ENCODE measurements at regions not wholly inside any gene's neighbourhood (a gene's known extent, or its start where the extent isn't known, plus 50 kb on each side); places are given as distances from the start of the nearest gene placed in this dataset.

DNA sequence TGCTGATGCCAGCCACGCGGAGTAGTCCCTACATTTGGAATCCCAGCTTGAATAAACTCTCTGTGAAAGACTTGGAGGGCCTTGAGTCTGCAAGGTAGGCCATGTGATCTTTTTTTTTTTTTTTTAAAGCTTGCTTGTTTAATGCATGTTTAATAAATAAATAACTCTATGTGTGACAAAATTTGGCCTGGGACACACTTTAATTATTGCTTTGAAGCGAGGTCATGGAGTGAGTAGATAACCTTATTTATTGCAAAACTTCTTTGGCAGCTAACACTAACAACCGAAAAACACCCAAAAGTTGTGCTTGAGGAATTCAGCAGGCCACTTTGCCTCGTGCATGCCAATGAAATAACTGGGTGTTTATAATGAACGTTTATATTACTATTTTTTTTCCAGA lies 382.2 kb downstream of the FLRT2 start:
- no peak overlapping the region for H3K4me3 ChIP-seq (replicated peaks in 1 of 3; ENCODE audit: insufficient read depth in 1 of 3, low read depth in 2 of 3, low read length in 3 of 3)
- no peak for DNase-seq (ENCODE audit: low spot score)
- no peak overlapping the region for H3K9ac ChIP-seq (ENCODE audit: insufficient read depth, low read depth, low read length)
- no peaks in the 10 kb centered on the region for H3K27me3 ChIP-seq (ENCODE audit: control insufficient read depth in 1 of 2, insufficient read depth in 2 of 2, low read length in 2 of 2)
- no peaks in the 10 kb centered on the region for H3K79me2 ChIP-seq (ENCODE audit: insufficient read depth, low read length)
- in situ Hi-C loops (cut with HindIII; ENCODE audit: extremely low pct_ligation_motif_present, low pct_unique_long_range_greater_than_20kb) = no loop called here
- no TSS peak for BruUV-seq (replicated peaks)
- no peak for FAIRE-seq
- H3K27ac ChIP-seq (ENCODE audit: extremely low read length, insufficient read depth, low read length) = no peak overlapping the region
- no peaks in the 10 kb centered on the region for H3K4me1 ChIP-seq (ENCODE audit: insufficient read depth, low read length)
- 36% methylated on average over 6 of the region's 6 CpGs for WGBS (ENCODE audit: low lambda C conversion rate)
- H3K36me3 ChIP-seq (replicated peaks in 1 of 2; ENCODE audit: control insufficient read depth in 1 of 2, insufficient read depth in 2 of 2, low read length in 2 of 2) = no peaks in the 10 kb centered on the region
- intact Hi-C loops (cut with micrococcal nuclease; ENCODE audit: unreplicated experiment) = no loop called here
- no peaks in the 10 kb centered on the region for H4K20me1 ChIP-seq (ENCODE audit: insufficient read depth, low read length)
- TF ChIP-seq RFX1 (IDR thresholded peaks at IDR 0.05) = no peak
- TF ChIP-seq ZBTB1 (CRISPR knock-in tag; IDR thresholded peaks at IDR 0.05; ENCODE audit: borderline replicate concordance) = no peak
- no peak for TF ChIP-seq ZNF615 (CRISPR knock-in tag; IDR thresholded peaks at IDR 0.05; ENCODE audit: borderline replicate concordance)
- TF ChIP-seq NBN (conservative IDR thresholded peaks at IDR 0.05) = no peak
- TF ChIP-seq, protein P1, sequence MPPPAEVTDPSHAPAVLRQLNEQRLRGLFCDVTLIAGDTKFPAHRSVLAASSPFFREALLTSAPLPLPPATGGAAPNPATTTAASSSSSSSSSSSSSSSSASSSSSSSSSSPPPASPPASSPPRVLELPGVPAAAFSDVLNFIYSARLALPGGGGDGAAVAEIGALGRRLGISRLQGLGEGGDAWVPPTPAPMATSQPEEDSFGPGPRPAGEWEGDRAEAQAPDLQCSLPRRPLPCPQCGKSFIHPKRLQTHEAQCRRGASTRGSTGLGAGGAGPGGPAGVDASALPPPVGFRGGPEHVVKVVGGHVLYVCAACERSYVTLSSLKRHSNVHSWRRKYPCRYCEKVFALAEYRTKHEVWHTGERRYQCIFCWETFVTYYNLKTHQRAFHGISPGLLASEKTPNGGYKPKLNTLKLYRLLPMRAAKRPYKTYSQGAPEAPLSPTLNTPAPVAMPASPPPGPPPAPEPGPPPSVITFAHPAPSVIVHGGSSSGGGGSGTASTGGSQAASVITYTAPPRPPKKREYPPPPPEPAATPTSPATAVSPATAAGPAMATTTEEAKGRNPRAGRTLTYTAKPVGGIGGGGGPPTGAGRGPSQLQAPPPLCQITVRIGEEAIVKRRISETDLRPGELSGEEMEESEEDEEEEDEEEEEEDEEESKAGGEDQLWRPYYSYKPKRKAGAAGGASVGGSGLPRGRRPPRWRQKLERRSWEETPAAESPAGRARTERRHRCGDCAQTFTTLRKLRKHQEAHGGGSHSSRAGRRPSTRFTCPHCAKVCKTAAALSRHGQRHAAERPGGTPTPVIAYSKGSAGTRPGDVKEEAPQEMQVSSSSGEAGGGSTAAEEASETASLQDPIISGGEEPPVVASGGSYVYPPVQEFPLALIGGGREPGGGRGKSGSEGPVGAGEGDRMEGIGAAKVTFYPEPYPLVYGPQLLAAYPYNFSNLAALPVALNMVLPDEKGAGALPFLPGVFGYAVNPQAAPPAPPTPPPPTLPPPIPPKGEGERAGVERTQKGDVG (CRISPR knock-in tag; IDR thresholded peaks at IDR 0.05; ENCODE audit: borderline replicate concordance) = no peak
- no peak for TF ChIP-seq TBP (CRISPR knock-in tag; IDR thresholded peaks at IDR 0.05)
- TF ChIP-seq ZMYM3 (CRISPR knock-in tag; IDR thresholded peaks at IDR 0.05) = no peak
- TF ChIP-seq SMAD3 (CRISPR knock-in tag; IDR thresholded peaks at IDR 0.05) = no peak
- TF ChIP-seq ELF4 (CRISPR knock-in tag; IDR thresholded peaks at IDR 0.05; ENCODE audit: borderline replicate concordance) = no peak
- TF ChIP-seq PHF21A (CRISPR knock-in tag; IDR thresholded peaks at IDR 0.05) = no peak
- TF ChIP-seq GTF2F1 (IDR thresholded peaks at IDR 0.05; ENCODE audit: low read length) = no peak
- TF ChIP-seq ZNF160 (CRISPR knock-in tag; IDR thresholded peaks at IDR 0.05) = no peak
- no peak for TF ChIP-seq PLSCR1 (CRISPR knock-in tag; IDR thresholded peaks at IDR 0.05; ENCODE audit: borderline replicate concordance)
- no peak for TF ChIP-seq RORA (CRISPR knock-in tag; IDR thresholded peaks at IDR 0.05)
- no peak overlapping the region for H3K4me2 ChIP-seq (ENCODE audit: low read depth, low read length)
- H2AFZ ChIP-seq (ENCODE audit: low read length) = no peak overlapping the region
- POLR2A ChIA-PET = no interaction called here
- ATAC-seq = no peak
- CTCF ChIA-PET (ENCODE audit: low intra/inter-chr PET ratio, low total read pairs) = no interaction called here
- peaks cover 85% of the 10 kb centered on the region for H3K9me3 ChIP-seq (ENCODE audit: low read length)
